Vagina (tissue), 2 donors: ENCODE measurements at regions not wholly inside any gene's neighbourhood (a gene's known extent, or its start where the extent isn't known, plus 50 kb on each side); places are given as distances from the start of the nearest gene placed in this dataset.

ENCODE experiments used
- POLR2A ChIP-seq, 2 donors: fragments of 450-650 bp; IDR thresholded peaks; one replicate each; pipeline ENCODE4 v1.6.1; 2017; ENCODE audit warnings: antibody characterized with exemption in 2 of 2, mild to moderate bottlenecking in 2 of 2, moderate library complexity in 2 of 2
- POLR2AphosphoS5 ChIP-seq, 2 donors: sonication (generic); formaldehyde crosslinking; IDR thresholded peaks; one replicate each; pipeline ENCODE4 v1.9.0; 2017; ENCODE audit warnings: antibody characterized with exemption in 2 of 2, mild to moderate bottlenecking in 2 of 2, low read depth in 1 of 2; ENCODE audit not compliant: insufficient read depth in 1 of 2
- TF ChIP-seq, protein P1 (sequence below), 3 experiments: fragments of 450-650 bp in 2 of 3; fragments of 200-600 bp in 1 of 3; sonication (generic) in 1 of 3; IDR thresholded peaks; one replicate each; pipeline ENCODE4 v1.5.1; 2017 to 2019; ENCODE audit warnings: antibody characterized with exemption in 3 of 3, mild to moderate bottlenecking in 2 of 3, moderate library complexity in 2 of 3

DNA sequence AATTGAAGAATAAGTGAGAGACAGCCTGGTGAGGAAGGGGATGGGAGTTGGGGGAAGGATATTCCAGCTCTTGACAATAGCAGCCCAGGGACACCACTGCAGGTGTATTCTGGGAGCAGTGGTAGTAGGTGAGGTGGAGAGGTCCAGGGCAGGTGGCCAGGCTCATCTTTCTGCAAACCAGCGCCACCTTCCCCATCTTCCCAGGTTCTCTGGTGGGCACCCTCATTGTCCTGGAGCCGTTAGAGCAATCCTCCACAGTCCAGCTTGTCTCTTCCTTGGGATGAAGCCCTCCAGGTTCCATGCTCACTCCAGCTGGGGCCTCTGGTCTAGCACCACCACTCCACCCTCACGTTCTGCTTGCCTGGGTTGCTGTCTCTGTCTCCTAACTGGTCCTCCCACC is 97.0 kb downstream of the IER5 start:
- TF ChIP-seq, protein P1, sequence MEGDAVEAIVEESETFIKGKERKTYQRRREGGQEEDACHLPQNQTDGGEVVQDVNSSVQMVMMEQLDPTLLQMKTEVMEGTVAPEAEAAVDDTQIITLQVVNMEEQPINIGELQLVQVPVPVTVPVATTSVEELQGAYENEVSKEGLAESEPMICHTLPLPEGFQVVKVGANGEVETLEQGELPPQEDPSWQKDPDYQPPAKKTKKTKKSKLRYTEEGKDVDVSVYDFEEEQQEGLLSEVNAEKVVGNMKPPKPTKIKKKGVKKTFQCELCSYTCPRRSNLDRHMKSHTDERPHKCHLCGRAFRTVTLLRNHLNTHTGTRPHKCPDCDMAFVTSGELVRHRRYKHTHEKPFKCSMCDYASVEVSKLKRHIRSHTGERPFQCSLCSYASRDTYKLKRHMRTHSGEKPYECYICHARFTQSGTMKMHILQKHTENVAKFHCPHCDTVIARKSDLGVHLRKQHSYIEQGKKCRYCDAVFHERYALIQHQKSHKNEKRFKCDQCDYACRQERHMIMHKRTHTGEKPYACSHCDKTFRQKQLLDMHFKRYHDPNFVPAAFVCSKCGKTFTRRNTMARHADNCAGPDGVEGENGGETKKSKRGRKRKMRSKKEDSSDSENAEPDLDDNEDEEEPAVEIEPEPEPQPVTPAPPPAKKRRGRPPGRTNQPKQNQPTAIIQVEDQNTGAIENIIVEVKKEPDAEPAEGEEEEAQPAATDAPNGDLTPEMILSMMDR (IDR thresholded peaks at IDR 0.05), result no peak
- TF ChIP-seq POLR2A (IDR thresholded peaks at IDR 0.05) (no peak), POLR2AphosphoS5 (IDR thresholded peaks at IDR 0.05; ENCODE audit: insufficient read depth in 1 of 2, low read depth in 1 of 2) (no peak)
